Urinary bladder (tissue), 3 donors: ENCODE measurements at regions not wholly inside any gene's neighbourhood (a gene's known extent, or its start where the extent isn't known, plus 50 kb on each side); places are given as distances from the start of the nearest gene placed in this dataset.

Experiments used
- DNase-seq: peaks from one replicate; pipeline ENCODE4 v3.0.0-alpha.2; 2015; ENCODE audit errors: extremely low spot score
- H3K27ac ChIP-seq: one replicate; pipeline ENCODE4 v1.5.1; 2013; ENCODE audit warnings: low read depth, mild to moderate bottlenecking, moderate library complexity
- H3K36me3 ChIP-seq: one replicate; pipeline ENCODE4 v1.6.1; 2013; ENCODE audit warnings: mild to moderate bottlenecking, moderate library complexity; ENCODE audit not compliant: insufficient read depth
- H3K4me1 ChIP-seq: one replicate; pipeline ENCODE4 v1.6.1; 2013; ENCODE audit warnings: mild to moderate bottlenecking, moderate library complexity; ENCODE audit not compliant: insufficient read depth
- H3K4me3 ChIP-seq: one replicate; pipeline ENCODE4 v1.5.1; 2013; ENCODE audit warnings: low read depth, low read length
- WGBS: extraction: QIAGEN DNeasy Blood & Tissue Kit; methylation state at CpG from one replicate; pipeline ENCODE4 v1.1.7; 2013; 5-methylcytosine and 5-hydroxymethylcytosine counted together
- donor health status: healthy with polysubstance abuse.
- donor health status: healthy.

- no peak for DNase-seq
- Histone ChIP-seq H3K27ac (no peak overlapping the region), H3K4me1 (no peaks in the 10 kb centered on the region), H3K4me3 (no peak overlapping the region), H3K36me3 (no peaks in the 10 kb centered on the region)
- 53% methylated on average over 1 of the region's 1 CpG for WGBS
These were observed 414.7 kb downstream of the LPIN1 start for GRCh38 chr2:12161085-12161484.

- H3K36me3 ChIP-seq = no peaks in the 10 kb centered on the region
- H3K27ac ChIP-seq = no peak overlapping the region
- H3K4me3 ChIP-seq = no peak overlapping the region
- H3K4me1 ChIP-seq = no peaks in the 10 kb centered on the region
- no peak for DNase-seq
- 86% methylated on average over 12 of the region's 12 CpGs for WGBS
These were observed 416.1 kb downstream of the LPIN1 start for GRCh38 chr2:12162269-12163247.

- no peak overlapping the region for H3K4me3 ChIP-seq
- no peaks in the 10 kb centered on the region for H3K36me3 ChIP-seq
- no peak overlapping the region for H3K27ac ChIP-seq
- DNase-seq = no peak
- no peaks in the 10 kb centered on the region for H3K4me1 ChIP-seq
- WGBS = 96% methylated on average over 12 of the region's 12 CpGs
These were observed 417.4 kb downstream of the LPIN1 start for GRCh38 chr2:12163866-12164265.

GRCh38 chr2:12164689-12165088 is 418.3 kb downstream of the LPIN1 start:
- DNase-seq = no peak
- Histone ChIP-seq H3K4me1 (no peaks in the 10 kb centered on the region), H3K36me3 (no peaks in the 10 kb centered on the region), H3K4me3 (no peak overlapping the region), H3K27ac (no peak overlapping the region)
- WGBS = 75% methylated on average over 5 of the region's 5 CpGs

- no peak overlapping the region for H3K27ac ChIP-seq
These were observed 421.3 kb downstream of the LPIN1 start for GRCh38 chr2:12167525-12168317.

GRCh38 chr2:12168354-12168753 is 421.9 kb downstream of the LPIN1 start:
- Histone ChIP-seq H3K27ac (no peak overlapping the region), H3K36me3 (no peaks in the 10 kb centered on the region), H3K4me3 (no peak overlapping the region), H3K4me1 (no peaks in the 10 kb centered on the region)
- 88% methylated on average over 6 of the region's 6 CpGs for WGBS
- no peak for DNase-seq

More at GRCh38 chr2:12167525-12168317, 421.3 kb downstream of the LPIN1 start:
- Histone ChIP-seq H3K4me1 (no peaks in the 10 kb centered on the region), H3K36me3 (no peaks in the 10 kb centered on the region), H3K4me3 (no peak overlapping the region)
- 77% methylated on average over 13 of the region's 13 CpGs for WGBS
- DNase-seq = no peak

GRCh38 chr2:12168791-12169388 is 422.5 kb downstream of the LPIN1 start:
- H3K36me3 ChIP-seq = no peaks in the 10 kb centered on the region
- no peak overlapping the region for H3K27ac ChIP-seq
- DNase-seq = no peak
- H3K4me1 ChIP-seq = no peaks in the 10 kb centered on the region
- 69% methylated on average over 4 of the region's 4 CpGs for WGBS
- H3K4me3 ChIP-seq = no peak overlapping the region

GRCh38 chr2:12169721-12170120 is 423.3 kb downstream of the LPIN1 start:
- 44% methylated on average over 6 of the region's 6 CpGs for WGBS
- no peak overlapping the region for H3K27ac ChIP-seq
- H3K4me3 ChIP-seq = no peak overlapping the region
- no peaks in the 10 kb centered on the region for H3K4me1 ChIP-seq
- H3K36me3 ChIP-seq = no peaks in the 10 kb centered on the region
- DNase-seq = no peak

GRCh38 chr2:12170121-12170520 is 423.7 kb downstream of the LPIN1 start:
- DNase-seq = no peak
- 16% methylated on average over 5 of the region's 5 CpGs for WGBS
- no peaks in the 10 kb centered on the region for H3K36me3 ChIP-seq

GRCh38 chr2:12173271-12173942 is 427.0 kb downstream of the LPIN1 start:
- no peak for DNase-seq
- 100% methylated on average over 1 of the region's 1 CpG for WGBS

More at GRCh38 chr2:12170121-12170520, 423.7 kb downstream of the LPIN1 start:
- H3K27ac ChIP-seq = no peak overlapping the region
- no peaks in the 10 kb centered on the region for H3K4me1 ChIP-seq
- H3K4me3 ChIP-seq = no peak overlapping the region

GRCh38 chr2:12173943-12174340 is 427.5 kb downstream of the LPIN1 start:
- Histone ChIP-seq H3K4me1 (no peaks in the 10 kb centered on the region), H3K27ac (no peak overlapping the region), H3K36me3 (no peaks in the 10 kb centered on the region), H3K4me3 (no peak overlapping the region)
- 89% methylated on average over 2 of the region's 2 CpGs for WGBS
- DNase-seq = no peak

More at GRCh38 chr2:12173271-12173942, 427.0 kb downstream of the LPIN1 start:
- no peak overlapping the region for H3K27ac ChIP-seq
- H3K4me3 ChIP-seq = no peak overlapping the region
- H3K36me3 ChIP-seq = no peaks in the 10 kb centered on the region
- no peaks in the 10 kb centered on the region for H3K4me1 ChIP-seq

- DNase-seq = no peak
- Histone ChIP-seq H3K27ac (no peak overlapping the region), H3K36me3 (no peaks in the 10 kb centered on the region), H3K4me1 (no peaks in the 10 kb centered on the region), H3K4me3 (no peak overlapping the region)
- WGBS = 92% methylated on average over 2 of the region's 2 CpGs
These were observed 428.9 kb downstream of the LPIN1 start for GRCh38 chr2:12175323-12175722.
